BE2C (cell line): ENCODE measurements at regions not wholly inside any gene's neighbourhood (a gene's known extent, or its start where the extent isn't known, plus 50 kb on each side); places are given as distances from the start of the nearest gene placed in this dataset.
A peak's percentile ranks its signal among the peaks of the same experiment; 100 is the strongest.

Experiments used
- DNase-seq: peaks from one replicate; pipeline ENCODE4 v3.0.0-alpha.2; 2020
- H3K27me3 ChIP-seq: fragments of 250-450 bp; sonication (Bioruptor Pico); 2 replicates; pipeline ENCODE4 v1.5.1; 2020; ENCODE audit warnings: mild to moderate bottlenecking
- H3K36me3 ChIP-seq: fragments of 250-450 bp; sonication (Bioruptor Pico); 2 replicates; pipeline ENCODE4 v1.5.1; 2020; ENCODE audit warnings: mild to moderate bottlenecking
- H3K4me1 ChIP-seq: fragments of 250-450 bp; sonication (Bioruptor Pico); 2 replicates; pipeline ENCODE4 v1.5.1; 2020
- H3K4me3 ChIP-seq: 2 replicates; pipeline ENCODE4 v1.5.1; 2011; ENCODE audit warnings: low read depth, low read length
- H3K9me3 ChIP-seq: fragments of 250-450 bp; sonication (Bioruptor Pico); 2 replicates; pipeline ENCODE4 v1.5.1; 2020
- CTCF ChIP-seq: IDR thresholded peaks from 2 replicates; pipeline ENCODE4 v1.5.1; 2012; ENCODE audit warnings: mild to moderate bottlenecking, low read depth, low read length

- peaks cover 10% of the 10 kb centered on the region; the same call in 1 of the 2 replicates for H3K27me3 ChIP-seq
- no peak for TF ChIP-seq CTCF
- no peaks in the 10 kb centered on the region; the same call in 1 of the 2 replicates for H3K4me1 ChIP-seq
- no peak for DNase-seq
- no peaks in the 10 kb centered on the region for H3K36me3 ChIP-seq
- H3K9me3 ChIP-seq: no peaks in the 10 kb centered on the region
- H3K4me3 ChIP-seq: no peak overlapping the region
Observed at GRCh38 chr1:112297536-112297935, 98.5 kb upstream of the CTTNBP2NL start.

- Histone ChIP-seq H3K4me3 (no peak overlapping the region), H3K4me1 (no peaks in the 10 kb centered on the region; the same call in 1 of the 2 replicates), H3K9me3 (no peaks in the 10 kb centered on the region), H3K27me3 (peaks cover 10% of the 10 kb centered on the region; the same call in 1 of the 2 replicates), H3K36me3 (no peaks in the 10 kb centered on the region)
- peak; percentile 69 for DNase-seq
- peak; percentile 83 for TF ChIP-seq CTCF
Observed at GRCh38 chr1:112298558-112298957, 97.5 kb upstream of the CTTNBP2NL start.

- Histone ChIP-seq H3K4me3 (no peak overlapping the region), H3K4me1 (no peaks in the 10 kb centered on the region), H3K36me3 (no peaks in the 10 kb centered on the region), H3K27me3 (peaks cover 17% of the 10 kb centered on the region), H3K9me3 (no peaks in the 10 kb centered on the region)
- TF ChIP-seq CTCF: no peak
- no peak for DNase-seq
Observed at GRCh38 chr1:112304126-112304525, 91.9 kb upstream of the CTTNBP2NL start.

GRCh38 chr1:112304612-112305011 lies 91.4 kb upstream of the CTTNBP2NL start:
- TF ChIP-seq CTCF: no peak
- Histone ChIP-seq H3K4me1 (no peaks in the 10 kb centered on the region), H3K27me3 (peaks cover 21% of the 10 kb centered on the region)

GRCh38 chr1:112307930-112308591 lies 88.0 kb upstream of the CTTNBP2NL start:
- no peaks in the 10 kb centered on the region for H3K9me3 ChIP-seq
- no peak for TF ChIP-seq CTCF
- H3K27me3 ChIP-seq: peaks cover 17% of the 10 kb centered on the region
- DNase-seq: no peak
- no peak overlapping the region for H3K4me3 ChIP-seq
- H3K36me3 ChIP-seq: no peaks in the 10 kb centered on the region
- H3K4me1 ChIP-seq: no peaks in the 10 kb centered on the region

More at GRCh38 chr1:112304612-112305011, 91.4 kb upstream of the CTTNBP2NL start:
- no peak overlapping the region for H3K4me3 ChIP-seq
- no peaks in the 10 kb centered on the region for H3K9me3 ChIP-seq
- no peaks in the 10 kb centered on the region for H3K36me3 ChIP-seq
- no peak for DNase-seq

- no peak for TF ChIP-seq CTCF
- no peak for DNase-seq
- no peaks in the 10 kb centered on the region for H3K4me1 ChIP-seq
- no peak overlapping the region for H3K4me3 ChIP-seq
- no peaks in the 10 kb centered on the region for H3K9me3 ChIP-seq
- H3K27me3 ChIP-seq: peaks cover 17% of the 10 kb centered on the region
- no peaks in the 10 kb centered on the region for H3K36me3 ChIP-seq
Observed at GRCh38 chr1:112308716-112309115, 87.3 kb upstream of the CTTNBP2NL start.
